ENCODE measurements at regions not wholly inside any gene's neighbourhood (a gene's known extent, or its start where the extent isn't known, plus 50 kb on each side); places are given as distances from the start of the nearest gene placed in this dataset.

DNA sequence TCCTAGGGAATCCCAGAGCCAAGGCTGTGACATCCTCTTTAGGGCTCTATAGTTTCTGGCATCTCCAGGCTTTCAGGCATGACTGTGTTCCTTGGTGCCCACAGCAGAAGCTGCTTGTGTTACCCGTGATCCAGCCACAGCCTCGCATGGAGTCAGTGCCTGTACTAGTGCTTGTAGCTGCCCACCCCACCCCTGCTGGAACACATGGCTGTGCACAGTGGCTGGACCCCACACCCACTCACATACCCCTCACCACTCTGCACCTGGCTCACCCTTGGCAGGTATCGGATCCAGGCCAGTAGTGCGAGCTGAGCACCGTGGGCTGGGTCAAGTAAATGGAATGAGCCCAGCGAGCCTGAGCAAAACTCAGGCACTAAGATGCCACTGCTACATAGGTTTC, 934.7 kb upstream of the PRMT6 start:
- Histone ChIP-seq H3K4me3 (no peak overlapping the region), H3K9me3 (no peaks in the 10 kb centered on the region), H3K4me1 (no peaks in the 10 kb centered on the region), H3K36me3 (no peaks in the 10 kb centered on the region), H3K27me3 (no peaks in the 10 kb centered on the region), H3K27ac (no peak overlapping the region)
- no peak for DNase-seq (ENCODE audit: low spot score in 2 of 2)
- TF ChIP-seq, protein P1, sequence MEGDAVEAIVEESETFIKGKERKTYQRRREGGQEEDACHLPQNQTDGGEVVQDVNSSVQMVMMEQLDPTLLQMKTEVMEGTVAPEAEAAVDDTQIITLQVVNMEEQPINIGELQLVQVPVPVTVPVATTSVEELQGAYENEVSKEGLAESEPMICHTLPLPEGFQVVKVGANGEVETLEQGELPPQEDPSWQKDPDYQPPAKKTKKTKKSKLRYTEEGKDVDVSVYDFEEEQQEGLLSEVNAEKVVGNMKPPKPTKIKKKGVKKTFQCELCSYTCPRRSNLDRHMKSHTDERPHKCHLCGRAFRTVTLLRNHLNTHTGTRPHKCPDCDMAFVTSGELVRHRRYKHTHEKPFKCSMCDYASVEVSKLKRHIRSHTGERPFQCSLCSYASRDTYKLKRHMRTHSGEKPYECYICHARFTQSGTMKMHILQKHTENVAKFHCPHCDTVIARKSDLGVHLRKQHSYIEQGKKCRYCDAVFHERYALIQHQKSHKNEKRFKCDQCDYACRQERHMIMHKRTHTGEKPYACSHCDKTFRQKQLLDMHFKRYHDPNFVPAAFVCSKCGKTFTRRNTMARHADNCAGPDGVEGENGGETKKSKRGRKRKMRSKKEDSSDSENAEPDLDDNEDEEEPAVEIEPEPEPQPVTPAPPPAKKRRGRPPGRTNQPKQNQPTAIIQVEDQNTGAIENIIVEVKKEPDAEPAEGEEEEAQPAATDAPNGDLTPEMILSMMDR (IDR thresholded peaks at IDR 0.05), result no peak
- intact Hi-C loops (cut with DNase I), result no loop called here

DNA sequence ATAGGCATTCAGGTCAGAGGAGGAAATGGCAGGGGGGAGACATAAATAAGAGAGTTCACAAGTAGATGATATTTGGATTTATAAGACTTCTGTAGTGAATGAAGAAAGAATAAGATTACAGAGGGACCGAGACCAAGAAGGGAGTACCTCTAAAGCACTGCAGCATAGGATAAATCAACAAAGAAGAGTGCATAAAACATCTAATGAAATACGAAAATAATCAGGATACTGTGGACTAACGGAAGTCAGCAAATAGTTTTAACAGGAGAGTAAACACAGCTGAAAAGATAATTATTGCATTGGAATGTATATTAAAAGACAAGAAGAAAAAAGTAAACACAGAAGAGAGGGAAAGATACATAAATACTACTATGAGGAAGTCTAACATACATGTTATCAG, 921.9 kb upstream of the PRMT6 start:
- Histone ChIP-seq H3K9me3 (no peaks in the 10 kb centered on the region), H3K4me3 (no peak overlapping the region), H3K4me1 (no peaks in the 10 kb centered on the region), H3K27ac (no peak overlapping the region), H3K36me3 (no peaks in the 10 kb centered on the region), H3K27me3 (no peaks in the 10 kb centered on the region)
- intact Hi-C loops (cut with DNase I), result no loop called here
- no peak for DNase-seq (ENCODE audit: low spot score in 2 of 2)
- TF ChIP-seq, protein P1 (IDR thresholded peaks at IDR 0.05), result no peak

DNA sequence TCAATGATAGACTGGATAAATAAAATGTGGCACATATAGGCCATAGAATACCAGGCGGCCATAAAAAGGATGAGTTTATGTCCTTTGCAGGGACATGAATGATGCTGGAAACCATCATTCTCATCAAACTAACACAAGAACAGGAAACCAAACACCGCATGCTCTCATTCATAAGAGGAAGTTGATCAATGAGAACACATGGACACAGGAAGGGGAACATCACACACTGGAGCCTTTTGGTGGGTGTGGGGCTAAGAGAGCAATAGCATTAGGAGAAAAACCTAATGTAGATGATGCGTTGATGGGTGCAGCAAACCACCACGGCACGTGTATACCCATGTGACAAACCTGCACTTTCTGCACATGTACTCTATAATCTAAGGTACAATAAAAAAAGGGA, 883.4 kb upstream of the PRMT6 start:
- no peaks in the 10 kb centered on the region for H3K4me1 ChIP-seq
- H3K27ac ChIP-seq, result no peak overlapping the region
- H3K36me3 ChIP-seq, result no peaks in the 10 kb centered on the region
- H3K4me3 ChIP-seq, result no peak overlapping the region
- H3K9me3 ChIP-seq, result no peaks in the 10 kb centered on the region
- H3K27me3 ChIP-seq, result no peaks in the 10 kb centered on the region
- intact Hi-C loops (cut with DNase I), result no loop called here
- TF ChIP-seq, protein P1 (IDR thresholded peaks at IDR 0.05), result no peak
- no peak for DNase-seq (ENCODE audit: low spot score in 2 of 2)

DNA sequence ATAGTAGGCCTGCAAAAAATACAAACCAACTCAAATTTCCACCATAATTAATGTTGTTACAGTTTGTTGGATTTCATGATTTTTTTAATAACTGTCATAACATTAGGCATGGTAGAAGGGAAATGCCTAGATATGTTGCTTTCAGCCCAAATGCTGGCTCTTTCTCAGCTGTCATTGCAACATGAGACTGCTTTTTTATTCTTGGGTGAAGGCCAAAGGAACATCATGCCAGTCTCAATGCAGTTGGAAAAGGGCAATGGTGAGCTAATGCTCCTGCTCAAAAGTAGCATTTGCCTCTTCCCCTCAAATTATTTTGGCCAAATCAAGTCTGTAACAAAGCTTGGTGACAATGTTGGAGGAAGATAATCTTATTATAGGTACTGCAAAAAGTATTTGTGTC, 877.7 kb upstream of the PRMT6 start:
- Histone ChIP-seq H3K4me3 (no peak overlapping the region), H3K9me3 (no peaks in the 10 kb centered on the region), H3K4me1 (no peaks in the 10 kb centered on the region), H3K27me3 (no peaks in the 10 kb centered on the region), H3K27ac (no peak overlapping the region), H3K36me3 (no peaks in the 10 kb centered on the region)
- TF ChIP-seq, protein P1 (IDR thresholded peaks at IDR 0.05), result no peak
- no peak for DNase-seq (ENCODE audit: low spot score in 2 of 2)
- intact Hi-C loops (cut with DNase I), result no loop called here

DNA sequence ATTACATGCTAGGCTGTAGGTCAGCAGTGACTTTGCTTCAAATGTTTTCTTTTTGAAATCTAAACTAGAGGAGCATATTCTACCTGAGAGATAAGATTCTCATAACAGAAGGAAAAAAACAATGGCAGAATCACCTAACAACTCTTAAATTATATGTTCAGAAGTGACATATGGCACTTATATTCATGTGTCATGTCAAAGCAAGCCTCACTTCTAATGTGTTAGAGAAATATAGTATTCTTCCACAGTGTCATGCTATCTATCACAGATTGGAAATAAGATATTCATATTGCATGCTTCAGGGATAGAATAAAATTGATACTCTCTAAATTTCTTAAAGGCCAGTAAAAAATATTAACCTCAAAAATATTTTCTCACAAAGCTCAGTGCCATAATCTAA, 874.6 kb upstream of the PRMT6 start:
- no peaks in the 10 kb centered on the region for H3K27me3 ChIP-seq
- H3K36me3 ChIP-seq, result no peaks in the 10 kb centered on the region
- no peak for DNase-seq (ENCODE audit: low spot score in 2 of 2)
- TF ChIP-seq, protein P1 (IDR thresholded peaks at IDR 0.05), result no peak
- H3K27ac ChIP-seq, result no peak overlapping the region
- H3K9me3 ChIP-seq, result peaks cover 0 to 3% of the 10 kb centered on the region in 2 donors
- intact Hi-C loops (cut with DNase I), result no loop called here
- H3K4me3 ChIP-seq, result no peak overlapping the region
- no peaks in the 10 kb centered on the region for H3K4me1 ChIP-seq

DNA sequence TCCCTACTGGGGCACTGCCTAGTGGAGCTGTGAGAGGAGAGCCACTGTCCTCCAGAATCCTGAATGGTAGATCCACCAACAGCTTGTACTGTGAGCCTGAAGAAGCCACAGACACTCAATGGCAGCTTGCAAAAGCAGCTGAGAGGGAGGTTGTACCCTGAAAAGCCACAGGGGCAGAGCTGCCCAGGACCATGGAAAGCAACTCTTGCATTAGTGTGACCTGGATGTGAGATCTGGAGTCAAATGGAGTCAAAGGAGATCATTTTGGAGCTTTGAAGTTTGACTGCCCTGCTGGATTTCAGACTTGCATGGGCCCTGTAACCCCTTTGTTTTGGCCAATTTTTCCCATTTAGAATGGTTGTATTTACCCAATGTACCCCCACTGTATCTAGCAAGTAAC, 871.4 kb upstream of the PRMT6 start:
- H3K27ac ChIP-seq, result no peak overlapping the region
- intact Hi-C loops (cut with DNase I), result no loop called here

More for the DNA sequence above, 871.4 kb upstream of the PRMT6 start:
- H3K27me3 ChIP-seq, result no peaks in the 10 kb centered on the region
- TF ChIP-seq, protein P1 (IDR thresholded peaks at IDR 0.05), result no peak
- no peak for DNase-seq (ENCODE audit: low spot score in 2 of 2)
- peaks cover 0 to 3% of the 10 kb centered on the region in 2 donors for H3K9me3 ChIP-seq
- H3K4me3 ChIP-seq, result no peak overlapping the region
- H3K36me3 ChIP-seq, result no peaks in the 10 kb centered on the region
- no peaks in the 10 kb centered on the region for H3K4me1 ChIP-seq
